ENCODE measurements at regions not wholly inside any gene's neighbourhood (a gene's known extent, or its start where the extent isn't known, plus 50 kb on each side); places are given as distances from the start of the nearest gene placed in this dataset.

- TF ChIP-seq MAX (IDR thresholded peaks at IDR 0.05; ENCODE audit: low read depth, low read length) (no peak), CTCF (IDR thresholded peaks at IDR 0.05; ENCODE audit: low read depth, low read length) (no peak), POLR2A (IDR thresholded peaks at IDR 0.05; ENCODE audit: extremely low read depth, insufficient read length) (no peak), MYC (IDR thresholded peaks at IDR 0.05; ENCODE audit: low read depth, low read length) (no peak)
Observed at GRCh38 chrX:58044130-58044529, 133.9 kb upstream of the ZXDA start.
